ENCODE measurements at regions not wholly inside any gene's neighbourhood (a gene's known extent, or its start where the extent isn't known, plus 50 kb on each side); places are given as distances from the start of the nearest gene placed in this dataset.

DNA sequence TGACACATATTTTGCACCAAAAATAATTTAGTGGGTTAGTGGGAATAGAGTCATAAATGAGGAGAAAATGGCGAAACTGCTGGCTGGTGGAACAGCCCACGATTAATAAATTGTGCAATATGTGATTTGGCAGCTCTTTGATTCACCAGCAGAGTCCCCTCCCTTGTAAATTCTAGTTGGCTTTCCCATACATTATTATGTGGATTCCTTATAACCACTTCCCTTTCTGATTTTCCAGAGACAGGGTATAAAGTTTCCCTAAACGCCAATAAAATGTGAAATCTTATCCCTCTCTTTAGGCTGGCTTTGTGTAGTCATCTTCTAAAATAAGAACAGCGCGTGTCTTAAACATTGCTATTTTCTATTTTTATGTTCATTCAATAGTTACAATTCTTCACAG, 149.4 kb upstream of the FERD3L start:
- DNase-seq (ENCODE audit: unreplicated experiment): peak; percentile 11
- Mint-ChIP-seq H3K36me3 (ENCODE audit: insufficient read depth, unreplicated experiment) (no peaks in the 10 kb centered on the region), H3K4me1 (ENCODE audit: insufficient read depth, unreplicated experiment) (no peaks in the 10 kb centered on the region), H3K9me3 (ENCODE audit: unreplicated experiment) (no peaks in the 10 kb centered on the region), H3K27me3 (ENCODE audit: insufficient read depth, unreplicated experiment) (no peaks in the 10 kb centered on the region), H3K27ac (ENCODE audit: low read depth, unreplicated experiment) (no peak overlapping the region), H3K4me3 (ENCODE audit: unreplicated experiment) (no peak overlapping the region)
- POLR2A ChIA-PET: interaction anchor here (1.6 kb wide), 1 partner anchor 19 kb away, joined by 4 read pairs; no protein-coding TSS in a partner anchor
- TF ChIP-seq, protein P1, sequence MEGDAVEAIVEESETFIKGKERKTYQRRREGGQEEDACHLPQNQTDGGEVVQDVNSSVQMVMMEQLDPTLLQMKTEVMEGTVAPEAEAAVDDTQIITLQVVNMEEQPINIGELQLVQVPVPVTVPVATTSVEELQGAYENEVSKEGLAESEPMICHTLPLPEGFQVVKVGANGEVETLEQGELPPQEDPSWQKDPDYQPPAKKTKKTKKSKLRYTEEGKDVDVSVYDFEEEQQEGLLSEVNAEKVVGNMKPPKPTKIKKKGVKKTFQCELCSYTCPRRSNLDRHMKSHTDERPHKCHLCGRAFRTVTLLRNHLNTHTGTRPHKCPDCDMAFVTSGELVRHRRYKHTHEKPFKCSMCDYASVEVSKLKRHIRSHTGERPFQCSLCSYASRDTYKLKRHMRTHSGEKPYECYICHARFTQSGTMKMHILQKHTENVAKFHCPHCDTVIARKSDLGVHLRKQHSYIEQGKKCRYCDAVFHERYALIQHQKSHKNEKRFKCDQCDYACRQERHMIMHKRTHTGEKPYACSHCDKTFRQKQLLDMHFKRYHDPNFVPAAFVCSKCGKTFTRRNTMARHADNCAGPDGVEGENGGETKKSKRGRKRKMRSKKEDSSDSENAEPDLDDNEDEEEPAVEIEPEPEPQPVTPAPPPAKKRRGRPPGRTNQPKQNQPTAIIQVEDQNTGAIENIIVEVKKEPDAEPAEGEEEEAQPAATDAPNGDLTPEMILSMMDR (IDR thresholded peaks at IDR 0.05; ENCODE audit: unreplicated experiment): no peak
- intact Hi-C loops (cut with micrococcal nuclease): no loop called here
- no TSS peak for BruUV-seq (replicated peaks)
- CTCF ChIA-PET: interaction anchor here (0.6 kb wide), 1 partner anchor 407 kb away, joined by 4 read pairs; no protein-coding TSS in a partner anchor

GRCh38 chr7:19293431-19293830, 148.2 kb upstream of the FERD3L start:
- Mint-ChIP-seq H3K4me3 (ENCODE audit: unreplicated experiment) (no peak overlapping the region), H3K27me3 (ENCODE audit: insufficient read depth, unreplicated experiment) (no peaks in the 10 kb centered on the region), H3K27ac (ENCODE audit: low read depth, unreplicated experiment) (no peak overlapping the region), H3K9me3 (ENCODE audit: unreplicated experiment) (no peaks in the 10 kb centered on the region), H3K4me1 (ENCODE audit: insufficient read depth, unreplicated experiment) (no peaks in the 10 kb centered on the region), H3K36me3 (ENCODE audit: insufficient read depth, unreplicated experiment) (no peaks in the 10 kb centered on the region)
- DNase-seq (ENCODE audit: unreplicated experiment): no peak
- intact Hi-C loops (cut with micrococcal nuclease): no loop called here
- CTCF ChIA-PET: interaction anchor here (0.5 kb wide), 1 partner anchor 628 kb away, joined by 3 read pairs; no protein-coding TSS in a partner anchor
- TF ChIP-seq, protein P1 (IDR thresholded peaks at IDR 0.05; ENCODE audit: unreplicated experiment): no peak
- POLR2A ChIA-PET: interaction anchor here (0.6 kb wide), 2 partner anchors 112 to 236 kb away, joined by 3 read pairs; no protein-coding TSS in a partner anchor
- BruUV-seq (replicated peaks): no TSS peak

DNA sequence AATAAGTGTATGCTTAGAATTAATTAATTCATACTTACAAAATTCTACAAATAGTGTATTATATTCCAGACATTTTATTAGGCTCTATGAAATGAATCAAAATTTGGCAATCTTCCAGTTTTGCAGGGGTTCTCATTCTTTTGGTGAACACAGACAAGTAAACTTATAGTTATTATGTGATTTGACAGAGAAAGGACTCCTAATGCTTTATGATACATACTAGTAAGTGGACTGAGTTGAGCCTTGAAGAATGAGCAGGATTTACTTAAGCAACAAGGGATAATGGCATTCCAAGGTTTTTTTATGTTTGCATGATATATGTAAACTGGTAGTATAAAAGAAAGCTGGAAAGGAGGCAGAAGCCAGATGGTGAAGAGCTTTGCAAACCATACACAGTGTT, 145.7 kb upstream of the FERD3L start:
- peak; percentile 4 for DNase-seq (ENCODE audit: unreplicated experiment)
- no peaks in the 10 kb centered on the region for H3K9me3 Mint-ChIP-seq (ENCODE audit: unreplicated experiment)
- H3K4me3 Mint-ChIP-seq (ENCODE audit: unreplicated experiment): no peak overlapping the region
- no peaks in the 10 kb centered on the region for H3K36me3 Mint-ChIP-seq (ENCODE audit: insufficient read depth, unreplicated experiment)
- CTCF ChIA-PET: no interaction called here
- TF ChIP-seq, protein P1 (IDR thresholded peaks at IDR 0.05; ENCODE audit: unreplicated experiment): no peak
- H3K4me1 Mint-ChIP-seq (ENCODE audit: insufficient read depth, unreplicated experiment): no peaks in the 10 kb centered on the region
- no peaks in the 10 kb centered on the region for H3K27me3 Mint-ChIP-seq (ENCODE audit: insufficient read depth, unreplicated experiment)
- no peak overlapping the region for H3K27ac Mint-ChIP-seq (ENCODE audit: low read depth, unreplicated experiment)
- POLR2A ChIA-PET: no interaction called here
- intact Hi-C loops (cut with micrococcal nuclease): no loop called here
- no TSS peak for BruUV-seq (replicated peaks)

- Mint-ChIP-seq H3K9me3 (ENCODE audit: unreplicated experiment) (no peaks in the 10 kb centered on the region), H3K27me3 (ENCODE audit: insufficient read depth, unreplicated experiment) (no peaks in the 10 kb centered on the region), H3K4me3 (ENCODE audit: unreplicated experiment) (no peak overlapping the region), H3K4me1 (ENCODE audit: insufficient read depth, unreplicated experiment) (no peaks in the 10 kb centered on the region), H3K36me3 (ENCODE audit: insufficient read depth, unreplicated experiment) (no peaks in the 10 kb centered on the region), H3K27ac (ENCODE audit: low read depth, unreplicated experiment) (no peak overlapping the region)
- CTCF ChIA-PET: no interaction called here
- POLR2A ChIA-PET: no interaction called here
- TF ChIP-seq, protein P1 (IDR thresholded peaks at IDR 0.05; ENCODE audit: unreplicated experiment): no peak
- DNase-seq (ENCODE audit: unreplicated experiment): no peak
- intact Hi-C loops (cut with micrococcal nuclease): no loop called here
- no TSS peak for BruUV-seq (replicated peaks)
These were observed 144.8 kb upstream of the FERD3L start for GRCh38 chr7:19290066-19290465.
